ENCODE measurements at regions not wholly inside any gene's neighbourhood (a gene's known extent, or its start where the extent isn't known, plus 50 kb on each side); places are given as distances from the start of the nearest gene placed in this dataset.

- no peak overlapping the region for H3K27ac ChIP-seq
- H3K9me3 ChIP-seq = no peaks in the 10 kb centered on the region
- no peaks in the 10 kb centered on the region for H3K4me1 ChIP-seq
- intact Hi-C loops (cut with DNase I) = no loop called here
- no peak for ATAC-seq
- TF ChIP-seq CTCF (IDR thresholded peaks at IDR 0.05) = no peak
- no peak for DNase-seq
- H3K36me3 ChIP-seq = no peaks in the 10 kb centered on the region
- H3K4me3 ChIP-seq = no peak overlapping the region
- H3K27me3 ChIP-seq = no peaks in the 10 kb centered on the region
Observed at GRCh38 chr6:132892929-132893771, 78.8 kb downstream of the RPS12 start.

GRCh38 chr6:132893772-132894490, 79.6 kb downstream of the RPS12 start:
- ATAC-seq (no peak), DNase-seq (no peak)
- intact Hi-C loops (cut with DNase I) = no loop called here
- Histone ChIP-seq H3K36me3 (no peaks in the 10 kb centered on the region), H3K9me3 (no peaks in the 10 kb centered on the region), H3K4me1 (no peaks in the 10 kb centered on the region), H3K27me3 (no peaks in the 10 kb centered on the region), H3K4me3 (no peak overlapping the region), H3K27ac (no peak overlapping the region)
- TF ChIP-seq CTCF (IDR thresholded peaks at IDR 0.05) = no peak

GRCh38 chr6:132898376-132898775, 84.0 kb downstream of the RPS12 start:
- ATAC-seq (no peak), DNase-seq (no peak)
- no peaks in the 10 kb centered on the region for H3K4me1 ChIP-seq
- no peak overlapping the region for H3K4me3 ChIP-seq
- H3K27me3 ChIP-seq = no peaks in the 10 kb centered on the region
- no peak for TF ChIP-seq CTCF (IDR thresholded peaks at IDR 0.05)
- no peaks in the 10 kb centered on the region for H3K36me3 ChIP-seq
- intact Hi-C loops (cut with DNase I) = no loop called here
- H3K9me3 ChIP-seq = no peaks in the 10 kb centered on the region
- H3K27ac ChIP-seq = no peak overlapping the region

- Histone ChIP-seq H3K4me1 (no peaks in the 10 kb centered on the region), H3K9me3 (no peaks in the 10 kb centered on the region), H3K36me3 (no peaks in the 10 kb centered on the region), H3K27ac (no peak overlapping the region), H3K4me3 (no peak overlapping the region), H3K27me3 (no peaks in the 10 kb centered on the region)
- intact Hi-C loops (cut with DNase I) = no loop called here
- no peak for TF ChIP-seq CTCF (IDR thresholded peaks at IDR 0.05)
- no peak for ATAC-seq
- no peak for DNase-seq
Observed at GRCh38 chr6:132900849-132901248, 86.5 kb downstream of the RPS12 start.

GRCh38 chr6:132902901-132903300, 88.5 kb downstream of the RPS12 start:
- intact Hi-C loops (cut with DNase I) = no loop called here
- H3K4me1 ChIP-seq = no peaks in the 10 kb centered on the region
- H3K27ac ChIP-seq = no peak overlapping the region
- no peak for DNase-seq
- TF ChIP-seq CTCF (IDR thresholded peaks at IDR 0.05) = no peak
- no peaks in the 10 kb centered on the region for H3K36me3 ChIP-seq
- H3K4me3 ChIP-seq = no peak overlapping the region
- H3K9me3 ChIP-seq = no peaks in the 10 kb centered on the region
- ATAC-seq = no peak
- no peaks in the 10 kb centered on the region for H3K27me3 ChIP-seq
